HG03565 (cell line): ENCODE measurements at regions not wholly inside any gene's neighbourhood (a gene's known extent, or its start where the extent isn't known, plus 50 kb on each side); places are given as distances from the start of the nearest gene placed in this dataset.
"Not testable (repeated sequence)": the region's sequence is repeated elsewhere in the genome, so short reads cannot be mapped to it uniquely, and the experiment has no call there.

Experiments
- ATAC-seq: cut with Tn5 transposase; IDR thresholded peaks from one replicate; pipeline ENCODE4 v1.9.1; 2021; ENCODE audit warnings: mild to moderate bottlenecking, moderate library complexity; ENCODE audit not compliant: unreplicated experiment

DNA sequence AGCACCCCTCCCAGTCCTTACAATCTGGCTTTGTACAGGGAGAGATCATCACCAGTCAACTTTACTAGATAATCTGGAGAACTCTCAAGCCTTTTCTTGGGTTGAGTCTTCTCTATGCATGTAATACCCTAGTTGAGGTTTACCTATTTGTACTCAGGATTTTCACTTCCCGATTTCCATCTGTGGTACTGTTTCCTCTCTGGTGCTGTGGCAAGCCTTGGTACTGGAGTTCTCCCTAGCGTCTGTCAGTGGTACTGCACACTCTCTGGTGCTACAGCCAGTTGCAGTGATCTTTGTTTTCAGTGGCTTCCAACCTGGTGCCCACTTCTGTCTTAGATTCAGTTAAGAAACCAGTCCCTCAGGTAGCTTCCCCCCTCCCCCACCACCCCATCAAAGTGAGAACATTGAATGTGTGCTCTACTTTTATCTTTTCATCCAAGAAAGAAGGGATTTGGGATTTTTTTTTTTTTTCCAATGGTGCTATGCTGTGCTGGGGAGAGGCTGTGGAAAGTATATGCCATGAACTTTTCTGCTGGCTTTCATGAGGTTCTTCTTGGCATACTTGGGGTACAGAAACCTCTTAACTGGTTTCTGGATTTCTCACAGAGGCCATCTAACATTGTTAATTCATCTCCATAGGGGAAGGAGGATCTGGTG, 69.4 kb upstream of the EVL start:
- ATAC-seq = peak; percentile 99

DNA sequence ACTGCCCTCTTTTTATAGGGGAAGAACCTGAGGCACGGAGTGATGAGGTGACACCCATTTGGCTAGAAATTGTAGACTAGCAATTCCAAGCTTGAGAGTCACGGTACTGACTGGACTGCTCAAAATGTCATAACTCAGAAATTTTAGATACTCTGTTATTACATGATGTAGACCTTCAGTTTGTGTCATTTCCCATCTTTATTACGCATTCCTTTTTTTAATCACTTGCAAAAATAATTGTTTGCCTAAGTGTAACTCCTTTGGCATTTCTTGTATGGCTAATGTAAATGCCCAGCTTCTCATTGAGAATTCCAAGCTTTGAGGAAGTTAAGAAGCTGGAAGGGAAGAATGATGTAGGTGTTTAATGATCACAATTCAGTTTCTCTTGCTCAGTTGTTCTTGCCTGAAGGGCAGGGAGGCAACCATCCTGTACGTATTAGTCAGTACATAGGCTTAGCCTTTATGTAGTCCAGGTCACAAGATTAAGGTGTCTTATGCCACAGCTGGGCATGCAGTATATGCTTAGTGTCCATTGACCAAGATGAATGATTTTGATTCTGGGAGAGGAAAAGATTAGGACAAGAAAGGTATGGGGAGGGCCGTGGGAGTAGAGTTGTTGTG, 68.2 kb upstream of the EVL start:
- no peak for ATAC-seq

DNA sequence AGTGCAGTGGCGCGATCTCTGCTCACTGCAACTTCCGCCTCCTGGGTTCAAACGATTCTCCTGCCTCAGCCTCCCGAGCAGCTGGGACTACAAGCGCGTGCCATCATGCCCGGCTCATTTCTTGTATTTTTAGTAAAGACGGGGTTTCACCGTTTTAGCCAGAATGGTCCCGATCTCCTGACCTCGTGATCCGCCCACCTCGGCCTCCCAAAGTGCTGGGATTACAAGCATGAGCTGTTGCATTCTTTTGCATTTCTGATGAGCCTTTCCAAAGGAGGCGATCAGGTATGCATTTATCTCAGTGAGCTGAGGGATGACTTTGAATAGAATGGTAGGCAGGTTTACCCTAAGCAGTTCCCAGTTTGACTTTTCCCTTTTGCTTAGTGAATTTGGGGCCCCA, 64.8 kb upstream of the EVL start:
- not testable (repeated sequence) for ATAC-seq

DNA sequence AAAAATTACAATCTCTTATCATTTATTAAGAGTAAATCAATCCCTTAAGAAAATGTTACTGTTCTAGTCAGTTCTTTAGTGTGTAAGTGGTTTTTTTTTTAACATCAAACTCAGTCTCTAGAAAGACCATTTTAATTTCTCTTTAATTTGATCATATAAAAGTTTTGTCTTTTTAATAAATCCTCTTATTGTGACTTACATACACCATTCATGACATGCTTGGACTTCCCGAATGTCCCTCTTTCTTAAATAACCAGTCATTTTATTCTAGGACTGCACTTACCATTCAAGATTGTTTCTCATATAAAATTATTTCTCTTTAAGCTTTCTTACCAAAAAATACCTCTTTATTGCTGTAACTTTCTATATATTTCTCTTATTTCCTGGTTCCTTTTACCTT, 60.8 kb upstream of the EVL start:
- no peak for ATAC-seq

DNA sequence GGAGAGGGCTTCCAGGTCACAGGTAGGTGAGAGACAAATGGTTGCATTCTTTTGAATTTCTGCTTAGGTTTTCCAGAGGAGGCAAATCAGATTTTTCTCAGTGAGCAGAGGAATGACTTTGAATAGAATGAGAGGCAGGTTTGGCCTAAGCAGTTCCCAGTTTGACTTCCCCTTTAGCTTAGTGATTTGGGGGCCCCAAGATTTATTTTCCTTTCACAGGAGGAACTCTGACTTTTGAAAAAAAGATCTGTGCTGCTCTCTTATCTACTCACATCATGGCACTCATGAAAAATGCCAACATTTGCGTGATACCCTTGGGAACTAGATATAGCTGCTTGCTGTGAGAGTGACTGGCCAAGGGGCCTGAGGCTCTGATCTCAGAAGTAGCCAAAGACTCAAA, 58.0 kb upstream of the EVL start:
- ATAC-seq = no peak

DNA sequence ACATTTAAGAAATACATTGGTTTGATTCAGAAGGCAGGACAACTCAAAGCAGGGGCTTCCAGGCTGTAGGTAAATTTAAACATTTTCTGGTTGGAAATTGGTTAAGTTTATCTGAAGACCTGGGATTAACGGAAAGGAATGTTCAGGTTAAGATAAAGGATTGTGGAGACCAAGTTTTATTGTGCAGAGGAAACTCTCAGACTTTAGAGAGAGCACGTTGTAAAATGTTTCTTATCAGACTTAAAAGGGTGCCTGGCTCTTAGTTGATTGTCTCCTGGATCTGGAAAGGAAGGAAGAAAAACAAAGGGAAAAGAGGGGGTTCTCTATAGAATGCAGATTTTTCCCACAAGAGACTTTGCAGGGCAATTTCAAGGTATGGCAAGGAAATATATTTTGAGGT, 55.4 kb upstream of the EVL start:
- not testable (repeated sequence) for ATAC-seq

DNA sequence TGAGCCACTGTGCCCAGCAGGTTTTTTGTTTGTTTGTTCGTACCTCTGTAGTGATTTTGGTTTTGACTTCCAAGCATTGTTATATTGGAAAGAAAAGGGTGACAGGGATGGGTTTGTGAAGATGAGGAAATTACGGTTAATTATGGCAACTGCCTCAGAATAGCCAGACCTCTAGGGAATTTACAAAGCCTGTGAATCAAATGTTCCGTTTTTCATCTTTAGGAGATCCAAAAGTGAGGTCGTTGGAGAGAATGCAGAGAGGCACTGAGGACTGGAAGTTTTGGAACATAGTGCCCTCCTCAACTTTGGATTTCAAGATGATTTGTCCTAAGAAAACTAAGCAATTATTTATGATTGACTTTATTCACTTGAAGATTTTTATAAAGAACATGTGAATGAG, 54.5 kb upstream of the EVL start:
- ATAC-seq = no peak

DNA sequence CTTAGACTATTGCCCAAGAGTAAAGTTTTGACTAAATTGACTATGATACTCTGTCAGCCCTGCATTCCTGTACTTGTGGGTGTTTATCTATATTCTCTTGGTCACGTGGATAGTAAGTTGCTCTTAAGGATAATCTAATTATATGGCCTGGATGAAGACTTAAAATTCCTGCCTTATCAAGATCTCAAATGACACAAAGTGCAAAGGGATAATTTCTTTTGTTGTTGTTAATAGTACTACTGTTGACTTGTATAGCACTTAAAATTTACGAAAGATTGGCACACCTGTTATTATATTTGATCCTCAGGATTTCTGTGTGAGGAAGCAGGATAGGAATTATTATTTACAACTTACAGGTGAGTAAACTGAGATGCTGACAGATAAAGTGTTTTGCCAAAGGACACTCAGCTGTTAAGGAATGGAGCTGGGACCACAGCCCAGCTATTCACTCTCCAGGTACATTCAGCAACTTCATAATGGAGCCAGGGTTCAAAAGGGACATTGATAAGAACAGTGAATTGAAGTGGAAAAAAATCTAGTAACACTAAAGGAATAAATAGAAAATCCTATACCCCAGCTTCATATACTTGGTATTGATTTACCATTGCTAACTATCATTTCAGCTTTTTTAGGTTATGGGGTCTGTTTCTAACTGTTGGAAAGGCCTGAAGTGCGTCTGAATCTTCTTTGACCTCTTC, 53.4 kb upstream of the EVL start:
- ATAC-seq = no peak

DNA sequence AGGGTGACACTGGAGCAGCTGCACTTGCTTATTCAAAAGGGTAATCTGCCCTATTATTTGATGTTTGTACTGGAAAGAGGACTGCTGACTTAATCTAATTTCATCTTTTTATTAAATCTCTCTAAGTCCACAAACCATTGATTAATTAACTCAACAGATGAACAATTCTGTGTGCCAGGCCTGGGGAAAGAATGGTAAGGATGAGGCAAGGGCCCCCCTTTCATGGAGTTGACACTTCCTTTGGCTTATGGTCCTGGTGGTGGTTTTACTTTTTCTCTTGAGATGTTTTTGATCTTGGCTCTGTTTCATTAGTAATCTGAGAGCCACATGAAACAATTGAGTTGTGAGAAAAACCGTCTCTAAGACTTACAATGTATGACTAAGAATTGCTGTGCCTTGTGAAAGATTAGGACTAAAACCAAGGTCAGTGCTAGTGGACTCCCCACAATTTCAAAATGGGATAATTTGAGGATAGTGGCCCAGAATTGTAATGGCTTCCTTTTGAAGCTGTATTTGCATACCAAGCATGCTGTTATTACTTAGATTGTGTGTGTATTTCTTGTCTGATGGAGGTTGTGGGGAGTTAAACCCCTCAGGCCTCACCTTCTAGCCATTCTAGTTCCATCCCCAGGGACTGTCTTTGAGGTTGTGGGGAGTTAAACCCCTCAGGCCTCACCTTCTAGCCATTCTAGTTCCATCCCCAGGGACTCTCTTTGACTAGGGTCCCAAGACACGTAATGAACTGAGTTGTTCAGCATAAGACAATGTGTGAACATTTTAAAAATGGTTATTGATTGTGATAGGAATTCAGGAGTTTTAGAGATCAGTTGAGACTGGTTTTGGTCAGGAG, 52.5 kb upstream of the EVL start:
- peak; percentile 29 for ATAC-seq

DNA sequence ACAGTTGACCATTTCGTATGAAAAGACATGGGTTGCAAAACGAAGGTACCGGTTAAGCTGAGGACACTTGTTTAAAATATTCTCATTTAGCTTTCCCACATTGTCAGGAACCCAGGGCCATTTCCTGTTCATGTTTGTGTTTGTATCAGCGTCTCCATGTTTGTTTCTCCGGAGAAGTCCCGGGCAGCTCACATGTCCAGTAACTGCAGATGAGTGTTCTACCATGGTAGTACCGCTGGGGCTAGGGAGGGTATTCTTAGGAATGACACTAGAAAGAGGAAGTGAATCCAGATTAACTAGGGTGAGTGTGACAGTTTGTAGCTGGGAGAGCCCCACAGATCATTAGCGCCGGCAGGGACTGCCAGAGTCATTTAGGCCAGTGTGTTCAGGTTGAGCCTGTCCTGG, 50.0 kb upstream of the EVL start:
- peak; percentile 58 for ATAC-seq
